Muscle of leg (tissue), 3 donors: ENCODE measurements at regions not wholly inside any gene's neighbourhood (a gene's known extent, or its start where the extent isn't known, plus 50 kb on each side); places are given as distances from the start of the nearest gene placed in this dataset.
A peak's percentile ranks its signal among the peaks of the same experiment; 100 is the strongest.

Source experiments
- DNase-seq: peaks from one replicate; pipeline ENCODE4 v3.0.0; 2013
- H3K27ac ChIP-seq: one replicate; pipeline ENCODE4 v1.5.1; 2013; ENCODE audit warnings: mild to moderate bottlenecking, low read length, control low read depth
- H3K27me3 ChIP-seq: one replicate; pipeline ENCODE4 v1.6.1; 2013; ENCODE audit warnings: low read length; ENCODE audit not compliant: control insufficient read depth, insufficient read depth
- H3K36me3 ChIP-seq: one replicate; pipeline ENCODE4 v1.6.1; 2013; ENCODE audit warnings: low read length; ENCODE audit not compliant: control insufficient read depth, insufficient read depth
- H3K4me1 ChIP-seq: one replicate; pipeline ENCODE4 v1.6.1; 2013; ENCODE audit warnings: low read length; ENCODE audit not compliant: control insufficient read depth, insufficient read depth
- H3K4me3 ChIP-seq: one replicate; pipeline ENCODE4 v1.5.1; 2013; ENCODE audit warnings: low read length, control low read depth
- H3K9me3 ChIP-seq: replicated peaks from 2 replicates; pipeline ENCODE4 v1.6.1; 2013; ENCODE audit warnings: low read depth, low read length; ENCODE audit not compliant: control insufficient read depth
- whole genome bisulfite sequencing: methylation state at CpG from one replicate; pipeline ENCODE4 v1.1.5; 2013; ENCODE audit warnings: missing lambda C conversion rate; ENCODE audit not compliant: insufficient coverage; 5-methylcytosine and 5-hydroxymethylcytosine counted together

GRCh38 chr3:86738684-86739083 is 252.3 kb downstream of the VGLL3 start:
- no CpG with 5 or more reads among the region's 1 CpG for WGBS
- DNase-seq = no peak
- H3K27ac ChIP-seq = no peak overlapping the region
- no peaks in the 10 kb centered on the region for H3K27me3 ChIP-seq
- no peaks in the 10 kb centered on the region for H3K9me3 ChIP-seq
- H3K36me3 ChIP-seq = no peaks in the 10 kb centered on the region
- no peaks in the 10 kb centered on the region for H3K4me1 ChIP-seq
- H3K4me3 ChIP-seq = no peak overlapping the region

- WGBS = no CpG with 5 or more reads among the region's 6 CpGs
- Histone ChIP-seq H3K27ac (no peak overlapping the region), H3K4me1 (no peaks in the 10 kb centered on the region), H3K4me3 (no peak overlapping the region), H3K36me3 (no peaks in the 10 kb centered on the region), H3K27me3 (no peaks in the 10 kb centered on the region), H3K9me3 (no peaks in the 10 kb centered on the region)
- DNase-seq = no peak
Measured at GRCh38 chr3:86737517-86737916, 253.4 kb downstream of the VGLL3 start.

- WGBS = 90% methylated on average over 20 of the region's 22 CpGs
- no peak for DNase-seq
Measured at GRCh38 chr3:86733257-86733656, 257.7 kb downstream of the VGLL3 start.

GRCh38 chr3:86731501-86731901 is 259.4 kb downstream of the VGLL3 start:
- 89% methylated on average over 19 of the region's 21 CpGs for WGBS
- Histone ChIP-seq H3K27me3 (no peaks in the 10 kb centered on the region), H3K9me3 (no peaks in the 10 kb centered on the region), H3K27ac (no peak overlapping the region), H3K36me3 (no peaks in the 10 kb centered on the region), H3K4me3 (no peak overlapping the region), H3K4me1 (no peaks in the 10 kb centered on the region)
- no peak for DNase-seq

More at GRCh38 chr3:86733257-86733656, 257.7 kb downstream of the VGLL3 start:
- Histone ChIP-seq H3K27ac (no peak overlapping the region), H3K27me3 (no peaks in the 10 kb centered on the region), H3K4me3 (no peak overlapping the region), H3K4me1 (no peaks in the 10 kb centered on the region), H3K36me3 (no peaks in the 10 kb centered on the region), H3K9me3 (no peaks in the 10 kb centered on the region)

GRCh38 chr3:86723433-86723832 is 267.5 kb downstream of the VGLL3 start:
- Histone ChIP-seq H3K27me3 (no peaks in the 10 kb centered on the region), H3K4me1 (no peaks in the 10 kb centered on the region), H3K4me3 (no peak overlapping the region), H3K36me3 (no peaks in the 10 kb centered on the region), H3K9me3 (no peaks in the 10 kb centered on the region), H3K27ac (no peak overlapping the region)
- no peak for DNase-seq

- no CpG with 5 or more reads among the region's 2 CpGs for WGBS
- H3K9me3 ChIP-seq = no peaks in the 10 kb centered on the region
- H3K4me3 ChIP-seq = no peak overlapping the region
- H3K27me3 ChIP-seq = no peaks in the 10 kb centered on the region
- H3K27ac ChIP-seq = no peak overlapping the region
- no peaks in the 10 kb centered on the region for H3K36me3 ChIP-seq
- DNase-seq = no peak
- H3K4me1 ChIP-seq = no peaks in the 10 kb centered on the region
Measured at GRCh38 chr3:86711634-86712033, 279.3 kb downstream of the VGLL3 start.

- WGBS = 100% methylated on average over 3 of the region's 7 CpGs
Measured at GRCh38 chr3:86708893-86709292, 282.1 kb downstream of the VGLL3 start.

GRCh38 chr3:86702381-86702958 is 288.5 kb downstream of the VGLL3 start:
- Histone ChIP-seq H3K9me3 (no peaks in the 10 kb centered on the region), H3K27ac (no peak overlapping the region), H3K27me3 (no peaks in the 10 kb centered on the region), H3K4me3 (no peak overlapping the region), H3K4me1 (no peaks in the 10 kb centered on the region), H3K36me3 (no peaks in the 10 kb centered on the region)
- peak; percentile 1 for DNase-seq
- no CpG with 5 or more reads among the region's 1 CpG for WGBS

More at GRCh38 chr3:86708893-86709292, 282.1 kb downstream of the VGLL3 start:
- Histone ChIP-seq H3K9me3 (no peaks in the 10 kb centered on the region), H3K4me3 (no peak overlapping the region), H3K4me1 (no peaks in the 10 kb centered on the region), H3K27me3 (no peaks in the 10 kb centered on the region), H3K27ac (no peak overlapping the region), H3K36me3 (no peaks in the 10 kb centered on the region)
- no peak for DNase-seq

- H3K36me3 ChIP-seq = no peaks in the 10 kb centered on the region
- WGBS = 83% methylated on average over 5 of the region's 5 CpGs
- H3K9me3 ChIP-seq = no peaks in the 10 kb centered on the region
- H3K27ac ChIP-seq = no peak overlapping the region
- no peak overlapping the region for H3K4me3 ChIP-seq
- DNase-seq = no peak
- no peaks in the 10 kb centered on the region for H3K4me1 ChIP-seq
- H3K27me3 ChIP-seq = no peaks in the 10 kb centered on the region
Measured at GRCh38 chr3:86695752-86696151, 295.2 kb downstream of the VGLL3 start.

GRCh38 chr3:86673991-86674390 is 317.0 kb downstream of the VGLL3 start:
- Histone ChIP-seq H3K4me3 (no peak overlapping the region), H3K9me3 (no peaks in the 10 kb centered on the region), H3K4me1 (no peaks in the 10 kb centered on the region), H3K36me3 (no peaks in the 10 kb centered on the region), H3K27me3 (no peaks in the 10 kb centered on the region), H3K27ac (no peak overlapping the region)
- DNase-seq = no peak

- Histone ChIP-seq H3K4me1 (no peaks in the 10 kb centered on the region), H3K27ac (no peak overlapping the region), H3K4me3 (no peak overlapping the region), H3K9me3 (no peaks in the 10 kb centered on the region), H3K27me3 (no peaks in the 10 kb centered on the region), H3K36me3 (no peaks in the 10 kb centered on the region)
- no CpG with 5 or more reads among the region's 2 CpGs for WGBS
- DNase-seq = no peak
Measured at GRCh38 chr3:86661817-86662216, 329.1 kb downstream of the VGLL3 start.
